Brain pericyte (primary cell): ENCODE measurements at regions not wholly inside any gene's neighbourhood (a gene's known extent, or its start where the extent isn't known, plus 50 kb on each side); places are given as distances from the start of the nearest gene placed in this dataset.

ENCODE experiments used
- DNase-seq: peaks from one replicate; pipeline ENCODE4 v3.0.0-alpha.2; 2012; ENCODE audit warnings: low read depth, low spot score

DNA sequence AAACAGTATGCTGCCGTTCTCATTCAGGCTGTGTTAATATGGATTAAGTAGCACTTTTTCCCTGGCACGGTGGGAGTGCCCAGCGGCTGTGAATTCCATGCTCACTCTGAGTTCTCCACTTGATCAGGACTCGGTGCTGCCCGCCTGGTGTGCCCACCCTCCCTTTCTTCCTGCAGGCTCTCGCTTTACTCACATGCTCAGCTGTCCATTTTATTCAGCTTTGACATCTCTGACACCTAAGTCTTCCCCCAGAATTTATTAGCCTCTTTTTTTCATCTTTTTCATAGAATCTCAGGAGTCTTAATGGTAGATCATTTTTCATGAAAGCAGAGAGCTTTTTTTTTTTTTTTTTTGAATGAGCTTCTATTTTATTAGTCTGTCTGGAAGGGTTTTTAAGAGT, 626.5 kb downstream of the IRX1 start:
- DNase-seq = no peak

DNA sequence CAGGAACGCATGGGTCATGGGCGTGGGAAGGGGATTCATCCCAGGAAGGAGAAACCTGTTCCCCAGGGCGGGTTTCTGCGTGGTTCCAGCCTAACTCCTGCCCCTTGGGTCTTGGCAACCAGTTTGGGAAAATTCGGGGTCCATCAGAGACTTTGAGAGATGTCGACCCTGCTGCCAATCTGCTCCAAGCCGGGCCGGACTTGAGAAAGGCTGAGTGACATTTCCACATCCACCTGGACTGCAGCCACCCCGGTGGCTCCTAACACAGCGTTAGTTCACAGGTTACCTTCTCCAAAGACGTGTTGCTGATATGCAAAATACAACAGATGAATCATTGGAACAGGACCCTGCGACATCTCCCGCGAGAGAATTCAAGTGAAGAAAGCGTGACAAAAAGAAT, 627.2 kb downstream of the IRX1 start:
- no peak for DNase-seq

DNA sequence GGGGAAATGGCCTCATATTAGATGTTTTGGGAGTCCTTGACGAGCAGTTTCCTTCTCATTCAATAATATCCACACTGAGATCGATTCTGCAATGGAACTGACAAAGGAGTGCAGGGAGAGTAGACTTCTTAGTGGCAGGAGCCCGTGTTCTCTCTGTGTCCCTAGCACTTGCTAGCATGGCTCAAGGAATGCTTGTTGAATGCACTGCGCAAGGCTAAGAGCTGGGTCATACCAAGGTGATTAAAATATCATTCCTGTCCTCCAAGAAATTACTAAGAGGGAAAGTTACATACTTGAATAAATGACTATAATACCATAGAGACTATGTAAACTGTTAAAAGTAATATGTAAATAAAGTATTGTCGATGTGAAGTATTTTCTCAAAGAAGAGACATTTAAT, 630.1 kb downstream of the IRX1 start:
- no peak for DNase-seq

DNA sequence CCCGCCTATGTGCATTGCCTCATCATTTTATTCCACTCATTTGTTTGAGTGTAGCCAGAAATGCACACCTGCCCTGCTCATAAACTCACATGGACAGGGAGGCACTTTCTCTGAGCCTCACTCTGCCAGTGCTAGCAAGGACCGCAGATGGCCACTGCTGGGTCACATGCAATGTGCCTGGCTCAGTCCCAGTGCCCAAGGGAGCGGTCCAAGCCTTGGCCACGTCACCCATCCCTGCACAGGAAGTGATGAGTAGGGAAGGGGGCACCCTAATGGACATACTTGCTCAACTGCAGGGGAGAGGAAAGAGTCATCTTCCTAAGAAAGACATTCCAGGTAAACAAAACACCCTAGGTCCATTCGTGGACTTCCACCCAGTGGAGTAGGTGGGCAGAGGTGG, 630.9 kb downstream of the IRX1 start:
- no peak for DNase-seq

DNA sequence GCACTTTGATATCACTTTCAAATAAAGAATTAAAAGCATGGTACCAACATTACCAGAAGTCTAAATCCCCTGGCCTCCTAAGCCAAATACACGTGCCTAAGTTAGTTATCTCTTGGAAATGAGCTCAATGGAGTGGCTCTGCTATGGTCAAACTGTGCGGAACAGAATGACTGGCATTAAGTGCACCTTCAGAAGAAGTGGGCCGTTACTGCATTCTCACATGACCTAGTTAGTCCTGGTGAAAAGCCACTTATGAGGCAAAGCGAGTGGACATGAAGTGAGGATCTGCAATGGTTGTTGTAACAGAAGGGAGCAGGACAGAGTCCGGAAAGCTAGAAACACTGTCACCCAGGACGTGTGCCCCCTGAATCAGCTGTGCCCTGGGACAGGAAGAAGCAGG, 633.1 kb downstream of the IRX1 start:
- no peak for DNase-seq

DNA sequence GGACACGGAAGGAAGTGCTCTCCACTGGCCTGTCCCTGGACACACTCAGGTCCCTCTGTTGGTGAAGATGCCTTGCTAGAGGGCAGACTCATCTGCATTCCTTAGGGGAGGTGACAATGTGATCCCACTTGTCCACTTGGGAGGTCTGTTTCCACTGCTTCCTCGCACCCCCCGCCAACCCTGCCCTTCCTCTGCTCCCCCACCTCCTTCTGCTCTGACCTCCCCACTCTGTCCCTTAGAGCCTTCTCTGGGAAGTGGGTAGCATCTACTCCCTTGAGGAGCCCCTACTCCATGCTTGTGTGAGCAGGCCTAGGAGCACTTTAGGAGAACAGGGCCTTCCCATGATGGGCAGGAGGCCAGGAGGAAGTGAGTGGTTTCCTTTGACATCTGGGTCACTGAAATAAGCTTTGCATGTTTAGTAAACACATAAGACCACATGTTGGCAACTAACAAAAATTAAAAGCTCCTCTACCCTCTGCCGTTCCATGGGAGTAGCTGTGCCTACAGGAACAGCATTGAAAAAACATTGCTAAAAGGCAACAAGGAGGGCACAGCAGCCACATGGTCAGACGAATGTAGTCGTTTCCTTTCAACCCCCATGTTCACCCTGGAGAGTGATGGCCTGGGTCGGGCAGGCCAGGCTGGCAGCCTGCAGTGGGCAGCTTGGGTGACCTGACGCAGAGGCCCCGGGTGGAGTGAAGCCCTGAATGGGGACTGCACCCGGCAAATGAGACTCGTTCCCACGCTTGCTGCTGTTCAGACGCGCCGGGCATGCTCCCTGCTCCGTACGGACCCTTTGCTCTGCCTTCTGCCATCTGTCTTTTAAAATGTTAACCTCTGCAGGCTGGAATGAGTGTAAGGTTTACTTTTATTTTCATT, 634.0 kb downstream of the IRX1 start:
- no peak for DNase-seq

DNA sequence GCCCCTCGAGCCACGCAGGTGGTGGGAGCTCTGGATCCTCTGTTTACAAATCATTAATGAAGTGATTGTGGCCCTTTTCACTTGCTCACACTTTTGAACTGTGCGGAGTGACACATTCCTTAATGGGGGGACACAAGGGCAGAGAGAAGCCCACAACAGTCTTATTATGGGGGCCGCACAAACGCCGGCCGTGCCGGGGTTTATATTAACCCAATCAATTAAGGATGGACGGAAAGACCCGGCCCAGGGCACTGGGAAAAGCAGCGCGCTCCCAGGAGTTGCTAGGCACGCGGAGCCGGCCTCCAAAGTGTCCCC, 634.8 kb downstream of the IRX1 start:
- DNase-seq = no peak

DNA sequence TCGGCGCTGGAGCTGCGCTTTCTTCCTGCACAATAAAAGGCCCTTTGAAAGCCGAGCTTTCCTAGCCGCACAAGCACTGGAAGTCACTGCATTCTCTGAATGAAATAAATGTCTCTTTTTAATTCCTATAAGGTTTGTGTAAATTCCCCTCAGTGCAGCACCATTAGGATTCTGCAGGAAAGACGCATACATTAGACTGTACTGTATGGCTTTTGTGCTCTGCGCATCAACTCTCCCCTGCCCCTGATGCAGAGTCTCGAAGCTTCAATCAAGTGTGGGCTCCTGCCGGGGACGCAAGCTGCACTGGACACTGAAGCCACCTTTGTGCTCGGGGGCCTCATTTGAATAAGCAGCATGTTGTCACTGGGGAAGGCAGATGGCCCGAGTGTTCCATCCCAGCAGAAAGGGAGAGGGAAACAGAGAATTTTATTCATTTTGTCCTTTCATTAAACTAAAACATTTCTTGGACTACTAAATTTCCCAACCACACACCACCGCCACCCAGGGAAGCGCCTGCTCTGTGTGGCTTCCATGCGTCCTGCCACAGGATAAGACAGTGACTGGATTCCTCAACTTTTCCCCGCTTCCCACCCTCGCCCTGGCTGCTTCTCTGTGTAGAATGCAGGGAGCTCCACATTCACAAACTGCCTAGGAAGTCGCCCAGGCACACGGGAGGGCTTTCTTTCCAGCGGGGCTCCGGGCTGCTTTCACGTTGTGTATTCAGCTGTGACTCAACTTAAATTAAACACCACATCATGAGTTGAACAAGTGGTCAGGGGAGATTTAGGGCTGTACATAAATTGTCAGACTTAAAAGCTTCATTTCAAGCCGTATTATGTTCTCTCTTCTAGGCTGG, 635.4 kb downstream of the IRX1 start:
- DNase-seq = no peak

DNA sequence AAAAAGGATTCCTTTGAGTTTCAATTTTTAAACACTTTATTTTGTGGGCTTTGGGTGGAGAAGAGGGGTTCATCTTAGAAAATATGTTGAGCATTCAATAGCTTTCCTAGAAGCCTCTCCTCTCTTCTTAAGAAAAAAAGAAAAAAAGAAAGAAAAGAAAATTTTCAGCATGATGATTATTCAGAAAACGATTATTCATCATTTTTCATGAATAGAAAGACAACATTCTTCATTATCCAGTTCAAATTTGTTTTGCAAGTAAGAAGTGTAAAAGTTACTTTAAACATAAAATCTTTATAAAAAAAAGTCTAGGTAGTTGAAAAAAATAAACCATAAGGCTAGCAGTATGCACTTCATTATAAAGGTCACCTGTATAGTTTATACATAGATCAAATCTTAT, 636.5 kb downstream of the IRX1 start:
- no peak for DNase-seq

DNA sequence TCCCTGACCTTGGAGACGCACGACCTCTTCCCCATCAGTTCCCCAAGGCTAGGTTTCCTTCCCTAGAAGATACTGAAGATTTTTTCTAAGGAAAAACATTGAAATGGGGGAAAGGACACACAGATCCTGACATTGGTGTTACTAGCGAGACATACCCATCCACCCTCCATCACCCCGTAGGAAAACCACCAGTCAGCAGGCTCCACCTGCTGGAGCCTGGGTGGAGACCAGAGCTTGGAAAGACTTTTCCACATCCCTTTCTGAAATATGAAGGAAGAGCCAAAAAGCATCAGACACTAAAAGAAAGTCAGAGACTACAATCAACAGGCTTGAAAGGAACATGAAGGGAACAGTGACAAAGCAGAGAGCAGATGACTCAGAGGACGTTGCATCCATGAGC, 638.0 kb downstream of the IRX1 start:
- no peak for DNase-seq

DNA sequence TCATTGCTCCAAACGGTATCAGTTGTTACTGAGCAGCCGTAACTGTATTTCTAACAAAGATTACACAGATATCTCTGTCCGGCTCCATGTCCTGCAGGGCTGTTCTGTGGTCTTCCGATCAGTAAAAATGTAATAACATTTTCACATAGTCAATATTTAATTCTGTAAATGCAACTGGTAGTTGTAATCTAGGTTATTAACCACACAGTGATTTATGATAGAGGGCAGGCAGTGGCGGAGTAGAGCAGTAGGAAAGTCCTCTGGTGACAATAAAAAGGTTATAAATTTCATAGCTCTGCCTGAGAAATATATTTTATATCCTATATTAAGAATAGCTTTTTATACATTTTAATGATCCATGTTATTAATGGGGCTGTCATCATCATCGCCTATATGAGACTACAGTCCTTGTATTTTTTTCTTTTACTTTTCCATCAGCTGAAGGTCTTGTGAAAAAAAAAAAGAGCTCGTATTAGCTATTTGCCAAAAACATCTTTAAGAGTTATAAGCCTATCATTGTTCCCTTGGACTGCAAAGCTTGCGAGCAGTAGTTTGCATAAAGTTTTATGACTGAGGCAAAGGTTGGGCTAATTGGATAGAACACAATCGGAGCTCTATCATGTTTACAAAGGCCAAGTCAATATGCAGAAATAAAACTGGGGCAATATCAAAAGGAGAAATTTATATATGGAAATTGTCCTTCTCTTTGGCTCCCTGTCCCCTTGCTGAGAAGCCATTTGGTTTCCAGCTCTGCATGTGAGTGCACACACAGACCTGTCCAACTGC, 648.0 kb downstream of the IRX1 start:
- DNase-seq = no peak

DNA sequence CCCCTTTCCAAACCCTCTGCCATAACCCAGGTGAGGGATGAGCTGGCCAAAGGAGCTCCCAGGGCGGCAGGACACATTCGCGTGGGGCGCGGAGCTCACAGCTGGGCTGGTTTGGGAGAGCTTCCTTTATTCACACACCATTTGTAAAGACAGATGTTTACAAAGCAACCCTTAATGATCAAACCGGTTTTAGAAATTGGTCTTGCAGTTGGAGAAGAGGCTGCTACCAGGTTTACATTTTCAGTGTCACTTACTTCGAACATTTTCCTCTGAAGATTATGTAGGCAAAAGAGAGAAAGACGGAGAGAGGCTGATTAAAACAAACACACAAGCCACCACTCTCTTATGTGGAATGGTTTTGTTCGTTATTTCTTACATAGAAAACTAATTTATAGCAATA, 648.7 kb downstream of the IRX1 start:
- no peak for DNase-seq

DNA sequence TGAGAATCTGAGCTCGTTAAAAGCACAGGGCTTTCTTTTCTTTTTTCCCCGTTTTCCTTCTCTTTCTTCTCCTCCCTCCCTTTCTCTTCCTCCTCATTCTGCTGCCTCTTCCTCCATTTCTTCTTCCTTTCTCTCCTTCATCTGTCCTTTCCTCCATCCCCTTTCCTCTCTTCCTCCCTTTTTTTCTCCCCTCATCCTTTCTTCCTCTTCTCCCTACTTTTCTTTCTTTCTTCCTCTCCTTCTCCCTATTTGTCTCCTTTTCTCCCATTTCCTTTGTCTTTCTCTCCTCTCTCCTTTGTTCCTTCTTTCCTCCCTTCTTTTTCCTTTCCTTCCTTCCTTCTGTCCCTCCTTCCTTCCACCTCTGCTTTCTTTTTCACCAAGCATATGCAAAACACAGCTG, 649.4 kb downstream of the IRX1 start:
- no peak for DNase-seq

DNA sequence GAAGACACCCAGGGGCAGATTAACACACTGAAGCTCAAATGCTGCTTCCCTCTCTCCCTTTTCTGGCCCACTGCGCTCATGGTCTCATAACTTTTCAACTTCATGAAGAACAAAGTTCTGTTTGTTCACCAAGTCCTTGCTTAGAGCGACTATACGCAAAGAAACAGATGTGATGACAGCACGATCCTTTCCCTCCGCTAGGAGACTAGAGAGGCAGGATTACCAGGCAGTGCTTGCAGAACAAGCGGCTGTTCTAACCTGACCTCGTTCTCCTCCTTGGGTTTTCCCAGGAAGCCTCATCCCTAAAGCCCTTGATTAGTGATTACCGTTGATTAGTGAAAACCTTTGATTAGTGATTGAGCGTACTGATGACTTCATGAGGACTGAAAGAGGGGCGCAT, 649.9 kb downstream of the IRX1 start:
- DNase-seq = no peak

DNA sequence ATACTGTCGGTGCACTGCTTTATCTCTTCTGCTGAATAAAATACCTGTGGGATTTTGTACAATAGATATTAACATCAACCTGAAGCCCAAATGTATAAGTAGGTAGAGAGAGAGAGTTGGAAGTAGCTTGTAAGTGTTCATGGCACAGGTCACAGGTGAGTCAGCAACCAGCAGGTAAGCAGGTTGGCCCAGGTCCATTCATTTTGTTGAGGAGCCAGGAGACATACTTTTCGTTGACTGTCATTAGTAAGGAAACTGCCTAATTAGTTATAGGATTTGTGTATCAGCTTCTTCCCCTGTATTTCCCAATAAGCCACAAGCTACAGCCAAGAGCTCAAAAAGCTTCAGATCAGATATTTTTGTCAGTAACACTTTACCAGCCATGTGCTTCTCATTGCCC, 650.8 kb downstream of the IRX1 start:
- DNase-seq = no peak

DNA sequence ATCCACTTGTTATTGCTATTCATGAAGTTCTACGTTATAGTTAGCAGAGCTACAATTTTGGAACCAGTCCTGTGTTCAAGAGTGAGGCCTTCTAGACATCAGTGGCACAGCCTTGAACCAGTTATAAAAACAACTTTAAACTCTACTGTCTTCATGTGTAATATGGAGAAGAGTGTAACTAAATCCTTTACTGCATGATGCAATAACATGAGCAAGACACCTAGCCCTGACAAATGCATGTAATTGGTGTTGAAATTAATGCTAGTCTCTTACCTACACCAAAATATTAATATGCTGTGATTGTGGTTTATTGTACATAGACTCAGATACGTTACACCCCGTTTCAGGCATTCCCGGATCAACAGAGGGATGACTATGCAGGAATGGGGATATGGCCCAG, 654.6 kb downstream of the IRX1 start:
- no peak for DNase-seq

DNA sequence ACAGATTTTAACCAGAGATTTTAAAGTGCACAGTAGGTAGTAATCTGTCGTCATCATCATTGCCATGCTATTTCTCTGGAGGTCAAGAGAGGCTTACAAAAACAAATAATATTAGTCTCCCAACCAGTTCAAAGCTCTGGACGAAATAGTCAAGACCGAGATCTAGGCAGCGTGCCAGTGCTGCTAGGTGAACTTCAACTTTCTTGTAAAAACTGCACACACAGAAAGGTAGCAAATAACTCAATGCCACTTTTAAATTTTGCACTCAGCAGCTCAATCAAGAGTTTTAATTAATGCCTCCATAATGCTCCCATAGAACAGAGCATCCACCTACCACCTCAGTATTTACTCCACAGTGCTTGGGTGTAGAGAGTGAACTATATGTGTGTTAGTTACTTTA, 656.8 kb downstream of the IRX1 start:
- no peak for DNase-seq

DNA sequence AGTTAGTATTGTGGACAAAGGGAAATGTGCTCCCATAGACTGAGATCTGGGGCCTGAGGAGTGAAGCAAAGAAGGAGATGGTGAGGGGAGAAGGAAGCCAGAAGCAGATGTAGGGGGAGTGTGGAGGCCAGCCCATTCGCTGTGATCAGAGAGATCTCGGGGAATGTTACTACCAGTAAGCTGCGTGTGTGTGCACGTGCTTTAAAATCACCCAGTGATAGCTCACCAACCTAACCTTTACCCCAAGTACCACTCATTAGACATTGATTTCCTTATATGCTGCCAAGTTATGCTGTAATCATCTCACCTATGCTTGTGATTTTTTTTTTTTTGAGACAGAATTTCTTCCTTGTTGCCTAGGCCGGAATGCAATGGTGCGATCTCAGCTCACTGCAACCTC, 659.1 kb downstream of the IRX1 start:
- no peak for DNase-seq

DNA sequence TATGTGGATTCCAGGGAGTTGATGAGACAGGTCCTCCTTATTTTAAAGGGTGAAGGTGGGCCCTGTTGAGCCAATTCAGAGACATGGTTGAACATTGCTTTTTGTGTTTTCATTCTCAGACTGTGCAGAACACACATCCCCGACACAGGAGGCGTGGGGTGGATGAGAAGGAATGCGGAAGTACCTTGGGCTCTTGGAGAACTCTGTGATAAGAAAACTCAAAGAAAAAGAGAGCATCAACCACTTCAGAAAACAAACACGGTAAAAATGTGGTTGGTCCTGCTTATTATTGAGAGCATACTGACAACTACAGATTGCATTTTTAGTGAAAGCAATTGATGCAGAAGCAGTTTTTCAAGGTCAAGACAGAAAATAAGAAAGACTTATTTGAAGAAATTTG, 659.8 kb downstream of the IRX1 start:
- no peak for DNase-seq

DNA sequence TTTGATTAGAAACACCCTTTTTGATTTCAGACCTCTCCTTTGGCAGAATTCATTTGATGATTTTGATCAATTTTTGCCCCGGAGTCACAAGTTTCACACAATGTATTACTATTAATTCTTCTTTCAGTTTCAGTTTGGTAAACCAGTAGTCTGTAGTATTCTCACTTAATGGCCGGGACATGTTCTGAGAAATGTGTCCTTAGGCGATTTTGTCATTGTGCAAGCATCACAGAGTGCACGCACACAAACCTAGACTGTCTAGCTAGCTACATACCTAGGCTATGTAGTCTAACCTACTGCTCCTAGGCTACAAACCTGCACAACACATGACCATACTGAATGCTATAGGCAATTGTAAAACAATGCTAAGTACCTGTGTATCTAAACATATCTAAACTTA, 662.5 kb downstream of the IRX1 start:
- no peak for DNase-seq

DNA sequence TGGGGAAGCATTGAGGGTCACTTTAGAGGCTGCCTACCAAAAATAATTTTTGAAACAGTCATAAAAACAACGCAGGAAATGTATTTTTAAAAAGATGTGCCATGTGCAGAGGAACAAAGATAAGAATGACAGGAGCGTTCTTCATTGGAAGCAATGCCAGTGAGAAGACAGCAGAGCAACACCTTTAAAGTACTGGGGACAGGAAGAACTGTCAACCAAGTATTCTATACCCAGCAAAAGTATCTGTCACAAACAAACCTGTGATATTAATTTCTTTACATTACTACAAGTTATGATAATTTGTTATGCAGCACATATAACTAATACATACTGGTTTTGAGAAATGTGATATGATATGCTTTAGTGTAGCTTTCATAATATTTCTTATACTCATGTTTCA, 675.6 kb downstream of the IRX1 start:
- no peak for DNase-seq

DNA sequence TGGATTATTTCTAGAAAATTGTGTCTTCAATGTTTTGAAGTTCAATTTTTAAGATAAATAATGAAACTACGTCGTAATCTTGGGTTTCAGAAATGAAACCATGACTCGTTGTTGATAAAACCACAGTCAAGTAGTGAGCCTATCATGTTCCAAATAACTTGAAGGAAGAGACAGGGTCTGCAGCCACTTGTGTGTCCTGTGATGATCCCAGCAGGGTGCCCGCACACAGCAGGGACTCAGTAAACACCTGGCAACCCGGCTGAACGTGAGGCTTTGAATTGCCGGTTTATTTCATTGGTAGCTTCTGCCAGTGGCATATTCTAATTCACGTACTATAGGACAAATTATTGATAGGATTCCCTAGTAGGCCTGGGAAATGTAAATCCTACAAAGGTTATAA, 679.6 kb downstream of the IRX1 start:
- no peak for DNase-seq
